Spleen (tissue), 11 donors: ENCODE measurements at regions not wholly inside any gene's neighbourhood (a gene's known extent, or its start where the extent isn't known, plus 50 kb on each side); places are given as distances from the start of the nearest gene placed in this dataset.

ENCODE experiments used
- DNase-seq: peaks from one replicate; pipeline ENCODE4 v3.0.0-alpha.2; 2020
- H3K27ac ChIP-seq, 8 donors: fragments of 200-600 bp; sonication (generic) in 7 of 8; 1 replicate in 4 of 8; 2 replicates in 4 of 8; pipeline versions ENCODE4 v1.5.0 to v1.8.0; 2016 to 2021; ENCODE audit warnings: inconsistent platforms in 4 of 8, mild to moderate bottlenecking in 4 of 8, moderate library complexity in 1 of 8
- H3K27me3 ChIP-seq, 7 donors: fragments of 200-600 bp; sonication (generic) in 6 of 7; replicated peaks in 1 of 7; 1 replicate in 4 of 7; 2 replicates in 3 of 7; pipeline versions ENCODE4 v1.5.0 to v1.8.0; 2016 to 2021; ENCODE audit warnings: inconsistent platforms in 3 of 7, mild to moderate bottlenecking in 1 of 7
- H3K36me3 ChIP-seq, 6 donors: fragments of 200-600 bp; sonication (generic) in 5 of 6; 1 replicate in 4 of 6; 2 replicates in 2 of 6; pipeline versions ENCODE4 v1.5.0 to v1.8.0; 2016 to 2021; ENCODE audit warnings: inconsistent platforms in 2 of 6
- H3K4me1 ChIP-seq, 6 donors: fragments of 200-600 bp; sonication (generic) in 5 of 6; 1 replicate in 3 of 6; 2 replicates in 3 of 6; pipeline versions ENCODE4 v1.5.0 to v1.8.0; 2016 to 2021; ENCODE audit warnings: inconsistent platforms in 3 of 6
- H3K4me3 ChIP-seq, 8 donors: fragments of 200-600 bp; sonication (generic) in 7 of 8; 1 replicate in 4 of 8; 2 replicates in 4 of 8; pipeline versions ENCODE4 v1.5.0 to v1.8.0; 2016 to 2021; ENCODE audit warnings: inconsistent platforms in 4 of 8, mild to moderate bottlenecking in 4 of 8, moderate library complexity in 2 of 8
- H3K9me3 ChIP-seq, 8 donors: fragments of 200-600 bp; sonication (generic) in 7 of 8; 1 replicate in 4 of 8; 2 replicates in 4 of 8; pipeline versions ENCODE4 v1.5.0 to v1.8.0; 2016 to 2021; ENCODE audit warnings: inconsistent platforms in 4 of 8
- POLR2A ChIP-seq, 3 donors: fragments of 450-650 bp; IDR thresholded peaks; one replicate each; pipeline ENCODE4 v1.5.1; 2017; ENCODE audit warnings: antibody characterized with exemption in 3 of 3, mild to moderate bottlenecking in 1 of 3
- POLR2AphosphoS5 ChIP-seq, 3 donors: sonication (generic); formaldehyde crosslinking; IDR thresholded peaks; one replicate each; pipeline ENCODE4 v1.5.1; 2017; ENCODE audit warnings: antibody characterized with exemption in 3 of 3
- WGBS, 5 donors: extraction: QIAGEN DNeasy Blood & Tissue Kit in 3 of 5; methylation state at CpG; one replicate each; pipeline versions ENCODE4 v1.1.5 to v1.1.7; 2013 to 2018; 5-methylcytosine and 5-hydroxymethylcytosine counted together
- intact Hi-C: fragments of 100-400 bp; cut with DNase I; formaldehyde crosslinking; loops from one replicate; pipeline ENCODE4 v1.15.0; 2023; ENCODE audit warnings: low total_unique reads
- TF ChIP-seq, protein P1 (sequence below), 11 experiments: fragments of 200-600 bp in 7 of 11; fragments of 450-650 bp in 4 of 11; sonication (generic) in 4 of 11; IDR thresholded peaks in 8 of 11; conservative IDR thresholded peaks in 3 of 11; 1 replicate in 7 of 11; 2 replicates in 4 of 11; pipeline versions ENCODE4 v1.4.0 to v1.8.0; 2016 to 2021; ENCODE audit warnings: antibody characterized with exemption in 11 of 11, inconsistent platforms in 4 of 11, mild to moderate bottlenecking in 1 of 11
- donor health status: healthy with polysubstance abuse.
- donor health status: DM: no; HTN: no; CAD: no; lungs with moderate emphysema.
- donor health status: DM: no; HTN: no; CAD: no.
- donor health status: Bipolar disorder and iron deficiency.
- donor health status: healthy.
- donor health status: DM: no; HTN: no; CAD: no.
- donor health status: DM: yes; HTN: yes; CAD: no.

GRCh38 chr2:12971581-12972365 is 255.0 kb downstream of the TRIB2 start:
- Histone ChIP-seq H3K27ac (no peak overlapping the region), H3K36me3 (no peaks in the 10 kb centered on the region), H3K27me3 (no peaks in the 10 kb centered on the region), H3K4me3 (no peak overlapping the region), H3K4me1 (peaks cover 0 to 2% (median 0%) of the 10 kb centered on the region in 6 donors), H3K9me3 (peaks cover 0 to 12% (median 4%) of the 10 kb centered on the region in 8 donors)
- intact Hi-C loops, result no loop called here
- TF ChIP-seq, protein P1, sequence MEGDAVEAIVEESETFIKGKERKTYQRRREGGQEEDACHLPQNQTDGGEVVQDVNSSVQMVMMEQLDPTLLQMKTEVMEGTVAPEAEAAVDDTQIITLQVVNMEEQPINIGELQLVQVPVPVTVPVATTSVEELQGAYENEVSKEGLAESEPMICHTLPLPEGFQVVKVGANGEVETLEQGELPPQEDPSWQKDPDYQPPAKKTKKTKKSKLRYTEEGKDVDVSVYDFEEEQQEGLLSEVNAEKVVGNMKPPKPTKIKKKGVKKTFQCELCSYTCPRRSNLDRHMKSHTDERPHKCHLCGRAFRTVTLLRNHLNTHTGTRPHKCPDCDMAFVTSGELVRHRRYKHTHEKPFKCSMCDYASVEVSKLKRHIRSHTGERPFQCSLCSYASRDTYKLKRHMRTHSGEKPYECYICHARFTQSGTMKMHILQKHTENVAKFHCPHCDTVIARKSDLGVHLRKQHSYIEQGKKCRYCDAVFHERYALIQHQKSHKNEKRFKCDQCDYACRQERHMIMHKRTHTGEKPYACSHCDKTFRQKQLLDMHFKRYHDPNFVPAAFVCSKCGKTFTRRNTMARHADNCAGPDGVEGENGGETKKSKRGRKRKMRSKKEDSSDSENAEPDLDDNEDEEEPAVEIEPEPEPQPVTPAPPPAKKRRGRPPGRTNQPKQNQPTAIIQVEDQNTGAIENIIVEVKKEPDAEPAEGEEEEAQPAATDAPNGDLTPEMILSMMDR (IDR thresholded peaks at IDR 0.05 in 8 of 11, conservative IDR thresholded peaks at IDR 0.05 in 3 of 11), result no peak
- TF ChIP-seq POLR2AphosphoS5 (IDR thresholded peaks at IDR 0.05) (no peak), POLR2A (IDR thresholded peaks at IDR 0.05) (no peak)
- DNase-seq, result no peak
- WGBS, 5 donors, result 81 to 90% (median 88%) methylated on average over 4 of the region's 4 CpGs

GRCh38 chr2:12978066-12978835 is 261.5 kb downstream of the TRIB2 start:
- no peaks in the 10 kb centered on the region for H3K4me1 ChIP-seq
- intact Hi-C loops, result no loop called here
- no peaks in the 10 kb centered on the region for H3K27me3 ChIP-seq
- H3K9me3 ChIP-seq, result peaks cover 0 to 5% (median 2%) of the 10 kb centered on the region in 8 donors
- 26 to 54% (median 35%) methylated on average over 4 of the region's 4 CpGs for WGBS, 5 donors
- no peak overlapping the region for H3K4me3 ChIP-seq
- DNase-seq, result no peak
- no peak overlapping the region for H3K27ac ChIP-seq
- TF ChIP-seq, protein P1 (IDR thresholded peaks at IDR 0.05 in 8 of 11, conservative IDR thresholded peaks at IDR 0.05 in 3 of 11), result no peak
- TF ChIP-seq POLR2A (IDR thresholded peaks at IDR 0.05) (no peak), POLR2AphosphoS5 (IDR thresholded peaks at IDR 0.05) (no peak)
- no peaks in the 10 kb centered on the region for H3K36me3 ChIP-seq

DNA sequence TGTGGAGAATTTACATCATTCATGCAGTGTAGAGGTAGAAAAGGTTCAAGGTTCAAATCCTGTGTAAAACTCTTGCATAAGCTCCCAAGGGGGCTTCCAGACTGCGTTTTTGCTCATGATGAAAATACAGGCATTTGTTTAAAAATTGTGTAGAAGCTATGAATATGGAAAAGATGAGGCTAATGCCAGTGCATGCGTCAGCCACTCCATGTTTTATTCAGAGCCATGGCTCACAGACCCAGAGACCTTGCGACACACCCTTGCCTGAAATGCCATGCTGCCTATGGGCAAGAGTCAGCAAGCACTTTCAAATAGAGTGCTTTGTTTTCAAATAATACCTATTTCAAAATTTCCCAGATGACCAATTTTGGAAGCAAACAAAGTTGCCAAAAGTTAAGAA is 262.3 kb downstream of the TRIB2 start:
- H3K36me3 ChIP-seq, result no peaks in the 10 kb centered on the region
- WGBS, 5 donors, result 84 to 94% (median 90%) methylated on average over 3 of the region's 3 CpGs
- H3K9me3 ChIP-seq, result no peaks in the 10 kb centered on the region
- no peak overlapping the region for H3K27ac ChIP-seq
- no peak for DNase-seq
- intact Hi-C loops, result no loop called here
- no peaks in the 10 kb centered on the region for H3K4me1 ChIP-seq
- H3K4me3 ChIP-seq, result no peak overlapping the region
- H3K27me3 ChIP-seq, result no peaks in the 10 kb centered on the region
- no peak for TF ChIP-seq POLR2AphosphoS5 (IDR thresholded peaks at IDR 0.05)
- TF ChIP-seq POLR2A (IDR thresholded peaks at IDR 0.05), result no peak
- TF ChIP-seq, protein P1 (IDR thresholded peaks at IDR 0.05 in 8 of 11, conservative IDR thresholded peaks at IDR 0.05 in 3 of 11), result no peak

DNA sequence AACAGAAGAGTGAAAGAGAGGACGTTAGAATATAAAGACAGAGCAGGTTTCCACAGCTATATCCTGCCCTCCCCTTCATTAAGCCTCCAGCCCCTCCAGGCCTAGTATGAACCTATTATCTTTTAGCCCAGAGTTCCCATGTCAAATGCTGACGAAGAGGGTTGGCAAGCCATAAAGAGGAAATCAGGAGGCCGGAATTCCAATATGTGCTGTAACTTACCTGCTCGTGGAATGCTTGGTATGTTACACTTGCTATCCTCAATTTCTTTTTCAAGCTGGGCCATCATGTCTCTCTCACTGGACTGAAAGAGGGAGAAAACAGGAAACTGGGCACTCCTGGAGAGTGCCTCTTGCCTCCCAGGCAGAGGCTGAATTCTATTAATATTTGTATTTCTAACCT is 264.1 kb downstream of the TRIB2 start:
- intact Hi-C loops, result no loop called here
- no peak for DNase-seq
- H3K4me3 ChIP-seq, result no peak overlapping the region
- no peak overlapping the region for H3K27ac ChIP-seq
- no peaks in the 10 kb centered on the region for H3K27me3 ChIP-seq
- TF ChIP-seq POLR2A (IDR thresholded peaks at IDR 0.05) (no peak), POLR2AphosphoS5 (IDR thresholded peaks at IDR 0.05) (no peak)
- TF ChIP-seq, protein P1 (IDR thresholded peaks at IDR 0.05 in 8 of 11, conservative IDR thresholded peaks at IDR 0.05 in 3 of 11), result no peak
- 84 to 94% (median 87%) methylated on average over 4 of the region's 4 CpGs for WGBS, 5 donors
- H3K9me3 ChIP-seq, result no peaks in the 10 kb centered on the region
- H3K4me1 ChIP-seq, result no peaks in the 10 kb centered on the region
- no peaks in the 10 kb centered on the region for H3K36me3 ChIP-seq
